PC-3 (cell line): ENCODE measurements at regions not wholly inside any gene's neighbourhood (a gene's known extent, or its start where the extent isn't known, plus 50 kb on each side); places are given as distances from the start of the nearest gene placed in this dataset.

ENCODE experiments used
- CTCF ChIP-seq: fragments of 300-600 bp; sonication (generic); conservative IDR thresholded peaks from 2 replicates; pipeline ENCODE4 v1.5.1; 2017; ENCODE audit warnings: antibody characterized with exemption, low read depth, mild to moderate bottlenecking, low read length
- EZH2 ChIP-seq: fragments of 300-600 bp; sonication (generic); IDR thresholded peaks from one replicate; pipeline ENCODE4 v1.6.1; 2017; ENCODE audit warnings: antibody characterized with exemption, mild to moderate bottlenecking, low read length; ENCODE audit not compliant: unreplicated experiment

- no peak for TF ChIP-seq CTCF
- TF ChIP-seq EZH2: no peak
These were observed 125.6 kb upstream of the LGALSL start for GRCh38 chr2:64328415-64328722.
